Mesenchymal stem cell (in vitro differentiated cells and primary cell): ENCODE measurements at regions not wholly inside any gene's neighbourhood (a gene's known extent, or its start where the extent isn't known, plus 50 kb on each side); places are given as distances from the start of the nearest gene placed in this dataset.

Experiments
- DNase-seq: peaks from one replicate; pipeline ENCODE4 v3.0.0-alpha.2; 2013
- H2AFZ ChIP-seq: one replicate; pipeline ENCODE4 v1.6.1; 2013; ENCODE audit warnings: low read depth, mild to moderate bottlenecking, control low read depth, inconsistent platforms, low read length, moderate library complexity
- H2AK5ac ChIP-seq: 2 replicates; pipeline ENCODE4 v1.6.1; 2013; ENCODE audit warnings: low read length, moderate library complexity, mild to moderate bottlenecking, inconsistent platforms; ENCODE audit not compliant: severe bottlenecking
- H2BK120ac ChIP-seq: one replicate; pipeline ENCODE4 v1.6.1; 2013; ENCODE audit warnings: low read depth, mild to moderate bottlenecking, inconsistent platforms, low read length, moderate library complexity
- H2BK12ac ChIP-seq, 2 experiments: one replicate each; pipeline ENCODE4 v1.6.1; 2013; ENCODE audit warnings: inconsistent platforms in 2 of 2, low read length in 2 of 2, mild to moderate bottlenecking in 2 of 2, moderate library complexity in 2 of 2, control low read depth in 1 of 2
- H2BK15ac ChIP-seq: one replicate; pipeline ENCODE4 v1.6.1; 2013; ENCODE audit warnings: mild to moderate bottlenecking, low read depth, inconsistent platforms; ENCODE audit not compliant: poor library complexity, severe bottlenecking
- H2BK5ac ChIP-seq: 2 replicates; pipeline ENCODE4 v1.6.1; 2013; ENCODE audit warnings: low read depth, mild to moderate bottlenecking, low read length, control low read depth, inconsistent platforms; ENCODE audit not compliant: poor library complexity, severe bottlenecking
- H3K14ac ChIP-seq, 2 experiments: one replicate each; pipeline ENCODE4 v1.6.1; 2013; ENCODE audit warnings: inconsistent platforms in 2 of 2, low read length in 2 of 2, control low read depth in 1 of 2, mild to moderate bottlenecking in 1 of 2, moderate library complexity in 1 of 2
- H3K18ac ChIP-seq, 2 experiments: one replicate each; pipeline ENCODE4 v1.6.1; 2013; ENCODE audit warnings: inconsistent platforms in 2 of 2, low read length in 2 of 2, control low read depth in 1 of 2, low read depth in 1 of 2, mild to moderate bottlenecking in 1 of 2
- H3K23ac ChIP-seq, 2 experiments: one replicate each; pipeline ENCODE4 v1.6.1; 2013; ENCODE audit warnings: inconsistent platforms in 2 of 2, low read length in 2 of 2, mild to moderate bottlenecking in 2 of 2, moderate library complexity in 2 of 2, control low read depth in 1 of 2
- H3K27ac ChIP-seq: 2 replicates; pipeline ENCODE4 v1.5.1; 2013; ENCODE audit warnings: mild to moderate bottlenecking, moderate library complexity, low read length, control low read depth, inconsistent platforms; ENCODE audit not compliant: poor library complexity, severe bottlenecking
- H3K27me3 ChIP-seq, 2 experiments: 2 replicates each; pipeline versions ENCODE4 v1.6.1 to v1.7.0; 2013; ENCODE audit warnings: low read length in 2 of 2, mild to moderate bottlenecking in 2 of 2, moderate library complexity in 2 of 2, control low read depth in 1 of 2, inconsistent platforms in 1 of 2; ENCODE audit not compliant: control insufficient read depth in 1 of 2, insufficient read depth in 1 of 2
- H3K36me3 ChIP-seq, 2 experiments: 2 replicates each; pipeline versions ENCODE4 v1.6.1 to v1.7.0; 2013; ENCODE audit warnings: low read length in 2 of 2, control low read depth in 1 of 2, inconsistent platforms in 1 of 2, low read depth in 1 of 2, mild to moderate bottlenecking in 1 of 2; ENCODE audit not compliant: insufficient read depth in 2 of 2, control insufficient read depth in 1 of 2
- H3K4ac ChIP-seq, 2 experiments: one replicate each; pipeline ENCODE4 v1.6.1; 2013; ENCODE audit warnings: inconsistent platforms in 2 of 2, low read length in 2 of 2, mild to moderate bottlenecking in 2 of 2, moderate library complexity in 2 of 2, control low read depth in 1 of 2, low read depth in 1 of 2
- H3K4me1 ChIP-seq: 2 replicates; pipeline ENCODE4 v1.6.1; 2013; ENCODE audit warnings: low read depth, low read length, control low read depth; ENCODE audit not compliant: control insufficient read depth, insufficient read depth
- H3K4me2 ChIP-seq: 2 replicates; pipeline ENCODE4 v1.6.1; 2013; ENCODE audit warnings: low read length, mild to moderate bottlenecking, inconsistent platforms; ENCODE audit not compliant: poor library complexity, severe bottlenecking
- H3K4me3 ChIP-seq, 2 experiments: 2 replicates each; pipeline versions ENCODE4 v1.5.1 to v1.7.0; 2013; ENCODE audit warnings: low read length in 2 of 2, mild to moderate bottlenecking in 2 of 2, control low read depth in 1 of 2, low read depth in 1 of 2; ENCODE audit not compliant: insufficient read depth in 1 of 2
- H3K79me1 ChIP-seq: replicated peaks from 2 replicates; pipeline ENCODE4 v1.6.1; 2013; ENCODE audit warnings: mild to moderate bottlenecking, control low read depth, low read length, inconsistent platforms; ENCODE audit not compliant: poor library complexity, severe bottlenecking
- H3K9ac ChIP-seq: 2 replicates; pipeline ENCODE4 v1.7.0; 2013; ENCODE audit warnings: mild to moderate bottlenecking, low read length, moderate library complexity
- H3K9me3 ChIP-seq: 2 replicates; pipeline ENCODE4 v1.7.0; 2013; ENCODE audit warnings: mild to moderate bottlenecking, low read length; ENCODE audit not compliant: control insufficient read depth
- H4K8ac ChIP-seq: one replicate; pipeline ENCODE4 v1.6.1; 2013; ENCODE audit warnings: inconsistent platforms, mild to moderate bottlenecking, low read length, moderate library complexity
- H4K91ac ChIP-seq: one replicate; pipeline ENCODE4 v1.6.1; 2013; ENCODE audit warnings: mild to moderate bottlenecking, low read length, inconsistent platforms
- WGBS: methylation state at CpG from one replicate; pipeline ENCODE4 v1.1.7; 2013; ENCODE audit warnings: mixed read lengths; 5-methylcytosine and 5-hydroxymethylcytosine counted together

GRCh38 chr7:22612776-22613175, 112.8 kb upstream of the STEAP1B start:
- H3K18ac ChIP-seq, result no peak overlapping the region
- no peak overlapping the region for H2BK12ac ChIP-seq
- no peak overlapping the region for H3K27ac ChIP-seq
- H3K9me3 ChIP-seq, result peaks cover 5% of the 10 kb centered on the region
- H2AK5ac ChIP-seq, result no peak overlapping the region
- no peaks in the 10 kb centered on the region for H3K36me3 ChIP-seq
- H3K23ac ChIP-seq, result no peak overlapping the region
- no peaks in the 10 kb centered on the region for H3K79me1 ChIP-seq
- no peak overlapping the region for H4K91ac ChIP-seq
- H2BK15ac ChIP-seq, result no peak overlapping the region
- no peak overlapping the region for H3K9ac ChIP-seq
- H3K14ac ChIP-seq, result no peak overlapping the region
- WGBS, result 100% methylated on average over 2 of the region's 2 CpGs
- no peaks in the 10 kb centered on the region for H3K4me1 ChIP-seq
- DNase-seq, result no peak
- H4K8ac ChIP-seq, result no peak overlapping the region
- H3K4me3 ChIP-seq, result no peak overlapping the region
- no peak overlapping the region for H2BK5ac ChIP-seq
- H2AFZ ChIP-seq, result no peak overlapping the region
- no peak overlapping the region for H3K4me2 ChIP-seq
- no peak overlapping the region for H3K4ac ChIP-seq
- H3K27me3 ChIP-seq, result no peaks in the 10 kb centered on the region
- no peak overlapping the region for H2BK120ac ChIP-seq

GRCh38 chr7:22611758-22612079, 111.7 kb upstream of the STEAP1B start:
- H4K91ac ChIP-seq, result no peak overlapping the region
- H3K9me3 ChIP-seq, result no peaks in the 10 kb centered on the region
- H3K79me1 ChIP-seq, result no peaks in the 10 kb centered on the region
- no peaks in the 10 kb centered on the region for H3K27me3 ChIP-seq
- no peak overlapping the region for H3K4ac ChIP-seq
- H2BK5ac ChIP-seq, result no peak overlapping the region
- H3K4me3 ChIP-seq, result no peak overlapping the region
- peak overlapping the region; percentile 0 for H2BK120ac ChIP-seq
- H2BK12ac ChIP-seq, result peak overlapping the region in 1 of 2 experiments; percentile 39
- H3K27ac ChIP-seq, result no peak overlapping the region
- H3K36me3 ChIP-seq, result no peaks in the 10 kb centered on the region
- H2BK15ac ChIP-seq, result no peak overlapping the region
- H3K14ac ChIP-seq, result no peak overlapping the region
- peaks cover 2% of the 10 kb centered on the region for H3K4me1 ChIP-seq
- no peak overlapping the region for H3K23ac ChIP-seq
- no peak overlapping the region for H3K9ac ChIP-seq
- no peak overlapping the region for H3K18ac ChIP-seq
- H2AK5ac ChIP-seq, result no peak overlapping the region
- 88% methylated on average over 4 of the region's 4 CpGs for WGBS
- H4K8ac ChIP-seq, result no peak overlapping the region
- H3K4me2 ChIP-seq, result no peak overlapping the region
- no peak overlapping the region for H2AFZ ChIP-seq
- no peak for DNase-seq

GRCh38 chr7:22610951-22611757, 111.2 kb upstream of the STEAP1B start:
- no peaks in the 10 kb centered on the region for H3K36me3 ChIP-seq
- no peak overlapping the region for H3K4ac ChIP-seq
- no peaks in the 10 kb centered on the region for H3K27me3 ChIP-seq
- no peak overlapping the region for H2AFZ ChIP-seq
- H2AK5ac ChIP-seq, result no peak overlapping the region
- H3K23ac ChIP-seq, result no peak overlapping the region
- H3K14ac ChIP-seq, result no peak overlapping the region
- H3K18ac ChIP-seq, result no peak overlapping the region
- H3K79me1 ChIP-seq, result no peaks in the 10 kb centered on the region
- H4K91ac ChIP-seq, result no peak overlapping the region
- H4K8ac ChIP-seq, result no peak overlapping the region
- H3K4me3 ChIP-seq, result no peak overlapping the region
- H3K27ac ChIP-seq, result no peak overlapping the region
- peaks cover 2% of the 10 kb centered on the region for H3K4me1 ChIP-seq
- H2BK120ac ChIP-seq, result peak overlapping the region; percentile 0
- no peak for DNase-seq
- peak overlapping the region in 1 of 2 experiments; percentile 39 for H2BK12ac ChIP-seq
- no peak overlapping the region for H3K9ac ChIP-seq
- H2BK15ac ChIP-seq, result no peak overlapping the region
- no peak overlapping the region for H2BK5ac ChIP-seq
- no peaks in the 10 kb centered on the region for H3K9me3 ChIP-seq
- no peak overlapping the region for H3K4me2 ChIP-seq
- 97% methylated on average over 2 of the region's 3 CpGs for WGBS

GRCh38 chr7:22610263-22610662, 110.3 kb upstream of the STEAP1B start:
- H3K18ac ChIP-seq, result no peak overlapping the region
- H2BK15ac ChIP-seq, result no peak overlapping the region
- no peaks in the 10 kb centered on the region for H3K9me3 ChIP-seq
- no peak overlapping the region for H4K91ac ChIP-seq
- H2BK12ac ChIP-seq, result no peak overlapping the region
- H2AFZ ChIP-seq, result no peak overlapping the region
- H3K9ac ChIP-seq, result no peak overlapping the region
- H2BK5ac ChIP-seq, result no peak overlapping the region
- 83% methylated on average over 3 of the region's 3 CpGs for WGBS
- H3K4me3 ChIP-seq, result no peak overlapping the region
- H2BK120ac ChIP-seq, result no peak overlapping the region
- H3K27ac ChIP-seq, result no peak overlapping the region
- no peaks in the 10 kb centered on the region for H3K79me1 ChIP-seq
- H3K4me2 ChIP-seq, result no peak overlapping the region
- H4K8ac ChIP-seq, result no peak overlapping the region
- H3K36me3 ChIP-seq, result no peaks in the 10 kb centered on the region
- H3K4ac ChIP-seq, result no peak overlapping the region
- no peak overlapping the region for H3K14ac ChIP-seq
- no peak for DNase-seq
- H3K4me1 ChIP-seq, result peaks cover 2% of the 10 kb centered on the region
- no peak overlapping the region for H2AK5ac ChIP-seq
- no peak overlapping the region for H3K23ac ChIP-seq
- H3K27me3 ChIP-seq, result no peaks in the 10 kb centered on the region
